ENCODE measurements at regions not wholly inside any gene's neighbourhood (a gene's known extent, or its start where the extent isn't known, plus 50 kb on each side); places are given as distances from the start of the nearest gene placed in this dataset.

GRCh38 chr1:30248774-30249173 lies 474.6 kb downstream of the MATN1 start:
- DNase-seq (ENCODE audit: low read depth) (no peak), FAIRE-seq (no peak)
- Mint-ChIP-seq H3K4me1 (ENCODE audit: low read depth, unreplicated experiment) (peaks cover 5% of the 10 kb centered on the region), H3K27ac (ENCODE audit: unreplicated experiment) (no peak overlapping the region), H3K4me3 (ENCODE audit: unreplicated experiment) (no peak overlapping the region), H3K27me3 (ENCODE audit: low read depth, unreplicated experiment) (peaks cover 57% of the 10 kb centered on the region), H3K9me3 (ENCODE audit: unreplicated experiment) (no peaks in the 10 kb centered on the region), H3K36me3 (ENCODE audit: low read depth, unreplicated experiment) (no peaks in the 10 kb centered on the region)
- H3K79me2 ChIP-seq (ENCODE audit: insufficient read depth, low read length) = no peaks in the 10 kb centered on the region
- H3K36me3 ChIP-seq (ENCODE audit: insufficient read depth, low read length) = no peaks in the 10 kb centered on the region
- H3K4me3 ChIP-seq (ENCODE audit: insufficient read depth, low read depth, low read length) = no peak overlapping the region
- no peak overlapping the region for H2AFZ ChIP-seq (ENCODE audit: low read depth, low read length)
- H3K4me1 ChIP-seq (ENCODE audit: insufficient read depth, low read length) = no peaks in the 10 kb centered on the region
- no peaks in the 10 kb centered on the region for H3K27me3 ChIP-seq (ENCODE audit: insufficient read depth, low read length)
- H3K27ac ChIP-seq (ENCODE audit: low read depth, low read length) = no peak overlapping the region
- no peaks in the 10 kb centered on the region for H3K9me3 ChIP-seq (ENCODE audit: insufficient read depth, low read depth, low read length)
- no peaks in the 10 kb centered on the region for H4K20me1 ChIP-seq (ENCODE audit: insufficient read depth, low read length)
- H3K9ac ChIP-seq (ENCODE audit: low read length) = no peak overlapping the region
- TF ChIP-seq EZH2 (IDR thresholded peaks at IDR 0.05; ENCODE audit: insufficient read depth, low read length) = no peak
- TF ChIP-seq CTCF (IDR thresholded peaks at IDR 0.05; ENCODE audit: insufficient read depth, low read depth, low read length) = no peak
- H3K4me2 ChIP-seq (ENCODE audit: low read length) = no peak overlapping the region

GRCh38 chr1:30248373-30248772 lies 475.0 kb downstream of the MATN1 start:
- no peak overlapping the region for H3K4me3 Mint-ChIP-seq (ENCODE audit: unreplicated experiment)
- Histone ChIP-seq H3K36me3 (ENCODE audit: insufficient read depth, low read length) (no peaks in the 10 kb centered on the region), H3K4me3 (ENCODE audit: insufficient read depth, low read depth, low read length) (no peak overlapping the region), H4K20me1 (ENCODE audit: insufficient read depth, low read length) (no peaks in the 10 kb centered on the region), H3K27me3 (ENCODE audit: insufficient read depth, low read length) (no peaks in the 10 kb centered on the region), H2AFZ (ENCODE audit: low read depth, low read length) (no peak overlapping the region), H3K9me3 (ENCODE audit: insufficient read depth, low read depth, low read length) (no peaks in the 10 kb centered on the region), H3K4me2 (ENCODE audit: low read length) (no peak overlapping the region), H3K4me1 (ENCODE audit: insufficient read depth, low read length) (no peaks in the 10 kb centered on the region), H3K27ac (ENCODE audit: low read depth, low read length) (no peak overlapping the region), H3K9ac (ENCODE audit: low read length) (no peak overlapping the region), H3K79me2 (ENCODE audit: insufficient read depth, low read length) (no peaks in the 10 kb centered on the region)
- no peaks in the 10 kb centered on the region for H3K36me3 Mint-ChIP-seq (ENCODE audit: low read depth, unreplicated experiment)
- peaks cover 1% of the 10 kb centered on the region for H3K4me1 Mint-ChIP-seq (ENCODE audit: low read depth, unreplicated experiment)
- no peaks in the 10 kb centered on the region for H3K9me3 Mint-ChIP-seq (ENCODE audit: unreplicated experiment)
- TF ChIP-seq CTCF (IDR thresholded peaks at IDR 0.05; ENCODE audit: insufficient read depth, low read depth, low read length) = no peak
- TF ChIP-seq EZH2 (IDR thresholded peaks at IDR 0.05; ENCODE audit: insufficient read depth, low read length) = no peak
- DNase-seq (ENCODE audit: low read depth) = no peak
- no peak overlapping the region for H3K27ac Mint-ChIP-seq (ENCODE audit: unreplicated experiment)
- no peak for FAIRE-seq
- peaks cover 57% of the 10 kb centered on the region for H3K27me3 Mint-ChIP-seq (ENCODE audit: low read depth, unreplicated experiment)

DNA sequence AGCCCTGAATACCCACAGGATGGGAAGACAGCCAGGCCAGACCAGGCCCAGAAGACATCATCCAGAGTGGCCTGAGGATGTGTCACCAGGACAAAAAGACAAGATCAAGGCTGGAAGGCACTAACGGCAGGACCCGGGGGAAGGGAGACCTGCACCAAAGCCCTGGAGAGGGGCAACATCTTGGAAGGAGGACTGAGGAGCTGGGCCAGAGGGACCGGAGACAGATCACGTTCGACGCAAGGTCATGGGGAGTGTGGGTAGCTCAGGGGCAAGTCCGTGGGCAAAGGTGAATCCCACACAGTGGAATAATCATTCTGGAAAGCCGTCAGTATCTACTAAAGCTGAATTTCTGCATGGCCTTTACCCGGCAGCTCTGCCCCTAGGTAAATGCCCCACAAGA lies 478.6 kb downstream of the MATN1 start:
- Mint-ChIP-seq H3K36me3 (ENCODE audit: low read depth, unreplicated experiment) (no peaks in the 10 kb centered on the region), H3K9me3 (ENCODE audit: unreplicated experiment) (no peaks in the 10 kb centered on the region), H3K27me3 (ENCODE audit: low read depth, unreplicated experiment) (peaks cover 56% of the 10 kb centered on the region), H3K4me3 (ENCODE audit: unreplicated experiment) (no peak overlapping the region), H3K4me1 (ENCODE audit: low read depth, unreplicated experiment) (no peaks in the 10 kb centered on the region), H3K27ac (ENCODE audit: unreplicated experiment) (no peak overlapping the region)
- no peaks in the 10 kb centered on the region for H4K20me1 ChIP-seq (ENCODE audit: insufficient read depth, low read length)
- H3K4me1 ChIP-seq (ENCODE audit: insufficient read depth, low read length) = no peaks in the 10 kb centered on the region
- no peak overlapping the region for H3K4me3 ChIP-seq (ENCODE audit: insufficient read depth, low read depth, low read length)
- DNase-seq (ENCODE audit: low read depth) = no peak
- H3K4me2 ChIP-seq (ENCODE audit: low read length) = no peak overlapping the region
- H3K27me3 ChIP-seq (ENCODE audit: insufficient read depth, low read length) = no peaks in the 10 kb centered on the region
- H3K9me3 ChIP-seq (ENCODE audit: insufficient read depth, low read depth, low read length) = no peaks in the 10 kb centered on the region
- H2AFZ ChIP-seq (ENCODE audit: low read depth, low read length) = no peak overlapping the region
- FAIRE-seq = no peak
- no peak overlapping the region for H3K27ac ChIP-seq (ENCODE audit: low read depth, low read length)
- no peaks in the 10 kb centered on the region for H3K79me2 ChIP-seq (ENCODE audit: insufficient read depth, low read length)
- H3K36me3 ChIP-seq (ENCODE audit: insufficient read depth, low read length) = no peaks in the 10 kb centered on the region
- H3K9ac ChIP-seq (ENCODE audit: low read length) = no peak overlapping the region
- no peak for TF ChIP-seq CTCF (IDR thresholded peaks at IDR 0.05; ENCODE audit: insufficient read depth, low read depth, low read length)
- TF ChIP-seq EZH2 (IDR thresholded peaks at IDR 0.05; ENCODE audit: insufficient read depth, low read length) = no peak
